Transverse colon (tissue), 4 donors: ENCODE measurements at regions not wholly inside any gene's neighbourhood (a gene's known extent, or its start where the extent isn't known, plus 50 kb on each side); places are given as distances from the start of the nearest gene placed in this dataset.

Source experiments
- DNase-seq: peaks from one replicate; pipeline ENCODE4 v3.0.0-alpha.2; 2019
- H3K27ac ChIP-seq, 4 donors: fragments of 200-600 bp; sonication (generic); 2 replicates each; pipeline ENCODE4 v1.5.1; 2016 to 2018; ENCODE audit warnings: inconsistent platforms in 4 of 4
- H3K27me3 ChIP-seq: fragments of 200-600 bp; sonication (generic); 2 replicates; pipeline ENCODE4 v1.5.1; 2017; ENCODE audit warnings: inconsistent platforms
- H3K36me3 ChIP-seq, 4 donors: fragments of 200-600 bp; sonication (generic); 2 replicates each; pipeline ENCODE4 v1.5.1; 2017 to 2019; ENCODE audit warnings: inconsistent platforms in 4 of 4
- H3K4me1 ChIP-seq, 4 donors: fragments of 200-600 bp; sonication (generic); 2 replicates each; pipeline ENCODE4 v1.5.1; 2017 to 2020; ENCODE audit warnings: inconsistent platforms in 4 of 4
- H3K4me3 ChIP-seq, 4 donors: fragments of 200-600 bp; sonication (generic); 1 replicate in 1 of 4; 2 replicates in 3 of 4; pipeline versions ENCODE4 v1.5.1 to v1.6.1; 2017 to 2019; ENCODE audit warnings: inconsistent platforms in 4 of 4
- H3K9me3 ChIP-seq, 2 donors: fragments of 200-600 bp; sonication (generic); 2 replicates each; pipeline ENCODE4 v1.5.1; 2017 to 2019; ENCODE audit warnings: inconsistent platforms in 2 of 2
- CTCF ChIP-seq, 5 experiments: fragments of 200-600 bp in 3 of 5; fragments of 450-650 bp in 2 of 5; sonication (generic) in 3 of 5; IDR thresholded peaks; 1 replicate in 2 of 5; 2 replicates in 3 of 5; pipeline ENCODE4 v1.5.1; 2016 to 2017; ENCODE audit warnings: antibody characterized with exemption in 5 of 5, inconsistent platforms in 3 of 5, mild to moderate bottlenecking in 2 of 5, moderate library complexity in 1 of 5
- EP300 ChIP-seq: sonication (generic); formaldehyde crosslinking; IDR thresholded peaks from one replicate; pipeline ENCODE4 v1.6.1; 2017; ENCODE audit warnings: antibody characterized with exemption, low read depth
- POLR2A ChIP-seq: fragments of 450-650 bp; IDR thresholded peaks from one replicate; pipeline ENCODE4 v1.6.1; 2016; ENCODE audit warnings: antibody characterized with exemption, mild to moderate bottlenecking, moderate library complexity
- POLR2AphosphoS5 ChIP-seq, 3 donors: sonication (generic); formaldehyde crosslinking; IDR thresholded peaks; one replicate each; pipeline ENCODE4 v1.6.1; 2016; ENCODE audit warnings: antibody characterized with exemption in 3 of 3
- WGBS, 2 donors: methylation state at CpG; one replicate each; pipeline ENCODE4 v1.1.5; 2018; ENCODE audit warnings: low coverage in 1 of 2; 5-methylcytosine and 5-hydroxymethylcytosine counted together
- in situ Hi-C, 4 donors: fragments of 200-750 bp; cut with MboI; loops; one replicate each; pipeline versions ENCODE4 v1.15.0 to v1.15.1; 2017; ENCODE audit warnings: low sequenced_read_pairs in 3 of 4, low pct_ligation_motif_present in 1 of 4, low pct_unique_long_range_greater_than_20kb in 1 of 4
- intact Hi-C: fragments of 100-400 bp; cut with DNase I; formaldehyde crosslinking; loops from one replicate; pipeline ENCODE4 v1.15.1; 2023; ENCODE audit warnings: low total_unique reads

GRCh38 chr9:129436751-129437625 lies 183.9 kb downstream of the C9orf50 start:
- Histone ChIP-seq H3K36me3 (no peaks in the 10 kb centered on the region), H3K27me3 (peaks cover 42% of the 10 kb centered on the region), H3K27ac (peak overlapping the region; percentile 56 to 71 (median 64)), H3K4me1 (peaks cover 0 to 25% (median 17%) of the 10 kb centered on the region in 4 donors), H3K9me3 (no peaks in the 10 kb centered on the region), H3K4me3 (peak overlapping the region; percentile 27 to 59 (median 38))
- intact Hi-C loops (no loop called here), in situ Hi-C loops (no loop called here)
- WGBS, 2 donors: 22 to 31% methylated on average over 25 to 74 of the region's 78 CpGs
- no peak for TF ChIP-seq CTCF (IDR thresholded peaks at IDR 0.05)
- TF ChIP-seq POLR2AphosphoS5 (IDR thresholded peaks at IDR 0.05): no peak
- no peak for TF ChIP-seq EP300
- TF ChIP-seq POLR2A: no peak
- DNase-seq: peak; percentile 47

GRCh38 chr9:129435988-129436717 lies 184.7 kb downstream of the C9orf50 start:
- Histone ChIP-seq H3K27ac (no peak overlapping the region), H3K4me3 (no peak overlapping the region), H3K9me3 (no peaks in the 10 kb centered on the region), H3K27me3 (peaks cover 42% of the 10 kb centered on the region), H3K4me1 (peaks cover 0 to 25% (median 17%) of the 10 kb centered on the region in 4 donors), H3K36me3 (no peaks in the 10 kb centered on the region)
- intact Hi-C loops (no loop called here), in situ Hi-C loops (no loop called here)
- WGBS, 2 donors: 26 to 53% methylated on average over 3 to 30 of the region's 30 CpGs
- TF ChIP-seq POLR2A: no peak
- TF ChIP-seq EP300: no peak
- TF ChIP-seq POLR2AphosphoS5 (IDR thresholded peaks at IDR 0.05): no peak
- no peak for TF ChIP-seq CTCF (IDR thresholded peaks at IDR 0.05)
- DNase-seq: no peak

- Histone ChIP-seq H3K36me3 (no peaks in the 10 kb centered on the region), H3K9me3 (no peaks in the 10 kb centered on the region), H3K4me1 (peaks cover 0 to 25% (median 17%) of the 10 kb centered on the region in 4 donors), H3K27me3 (peaks cover 42% of the 10 kb centered on the region), H3K4me3 (no peak overlapping the region), H3K27ac (no peak overlapping the region)
- DNase-seq: no peak
- intact Hi-C loops: no loop called here
- in situ Hi-C loops: no loop called here
- 61 to 74% methylated on average over 11 to 12 of the region's 12 CpGs for WGBS, 2 donors
- no peak for TF ChIP-seq EP300
- TF ChIP-seq CTCF (IDR thresholded peaks at IDR 0.05): no peak
- TF ChIP-seq POLR2A: no peak
- TF ChIP-seq POLR2AphosphoS5 (IDR thresholded peaks at IDR 0.05): no peak
Measured at GRCh38 chr9:129435291-129435690, 185.6 kb downstream of the C9orf50 start.

GRCh38 chr9:129434187-129434586 lies 186.7 kb downstream of the C9orf50 start:
- Histone ChIP-seq H3K27ac (no peak overlapping the region), H3K9me3 (no peaks in the 10 kb centered on the region), H3K4me3 (no peak overlapping the region), H3K4me1 (peaks cover 0 to 25% (median 17%) of the 10 kb centered on the region in 4 donors), H3K36me3 (no peaks in the 10 kb centered on the region), H3K27me3 (peaks cover 40% of the 10 kb centered on the region)
- DNase-seq: no peak
- no peak for TF ChIP-seq CTCF (IDR thresholded peaks at IDR 0.05)
- TF ChIP-seq POLR2A: no peak
- TF ChIP-seq POLR2AphosphoS5 (IDR thresholded peaks at IDR 0.05): no peak
- TF ChIP-seq EP300: no peak
- intact Hi-C loops: no loop called here
- in situ Hi-C loops: no loop called here
- WGBS, 2 donors: 57 to 70% methylated on average over 2 of the region's 2 CpGs
